Gastrocnemius medialis (tissue), 4 donors: ENCODE measurements at regions not wholly inside any gene's neighbourhood (a gene's known extent, or its start where the extent isn't known, plus 50 kb on each side); places are given as distances from the start of the nearest gene placed in this dataset.

ENCODE experiments used
- ATAC-seq, 2 donors: fragments of 150-250 bp; one replicate each; pipeline ENCODE4 v1.9.1; 2016
- DNase-seq, 2 donors: peaks; one replicate each; pipeline ENCODE4 v3.0.0-alpha.2; 2019
- H3K27ac ChIP-seq, 4 donors: fragments of 200-600 bp; sonication (generic); 1 replicate in 1 of 4; 2 replicates in 3 of 4; pipeline ENCODE4 v1.5.1; 2016 to 2018; ENCODE audit warnings: mild to moderate bottlenecking in 2 of 4, moderate library complexity in 1 of 4
- H3K27me3 ChIP-seq, 3 donors: fragments of 200-600 bp; sonication (generic) in 2 of 3; 1 replicate in 1 of 3; 2 replicates in 2 of 3; pipeline versions ENCODE4 v1.5.1 to v1.6.0; 2016 to 2019; ENCODE audit warnings: mild to moderate bottlenecking in 1 of 3, moderate library complexity in 1 of 3
- H3K36me3 ChIP-seq, 2 donors: fragments of 200-600 bp; sonication (generic) in 1 of 2; one replicate each; pipeline ENCODE4 v1.5.1; 2017 to 2018
- H3K4me1 ChIP-seq, 2 donors: fragments of 200-600 bp; sonication (generic) in 1 of 2; one replicate each; pipeline ENCODE4 v1.5.1; 2016 to 2017; ENCODE audit warnings: mild to moderate bottlenecking in 2 of 2
- H3K4me3 ChIP-seq, 4 donors: fragments of 200-600 bp; sonication (generic) in 3 of 4; 1 replicate in 1 of 4; 2 replicates in 3 of 4; pipeline ENCODE4 v1.5.1; 2016 to 2019; ENCODE audit warnings: mild to moderate bottlenecking in 2 of 4
- H3K9me3 ChIP-seq, 3 donors: fragments of 200-600 bp; sonication (generic) in 2 of 3; 1 replicate in 1 of 3; 2 replicates in 2 of 3; pipeline ENCODE4 v1.5.1; 2016 to 2019
- POLR2A ChIP-seq, 2 donors: fragments of 450-650 bp; IDR thresholded peaks; one replicate each; pipeline ENCODE4 v1.6.1; 2017; ENCODE audit warnings: antibody characterized with exemption in 2 of 2, mild to moderate bottlenecking in 2 of 2, moderate library complexity in 2 of 2
- in situ Hi-C, 4 donors: fragments of 200-750 bp; cut with MboI; loops; one replicate each; pipeline versions ENCODE4 v1.15.0 to v1.8.0; 2017; ENCODE audit warnings: low sequenced_read_pairs in 4 of 4
- intact Hi-C: fragments of 100-400 bp; cut with DNase I; formaldehyde crosslinking; loops from one replicate; pipeline ENCODE4 v1.15.1; 2023; ENCODE audit warnings: low total_unique reads
- TF ChIP-seq, protein P1 (sequence below), 5 experiments: fragments of 450-650 bp in 3 of 5; fragments of 200-600 bp in 2 of 5; sonication (generic) in 2 of 5; IDR thresholded peaks in 4 of 5; conservative IDR thresholded peaks in 1 of 5; 1 replicate in 4 of 5; 2 replicates in 1 of 5; pipeline ENCODE4 v1.5.1; 2016 to 2019; ENCODE audit warnings: antibody characterized with exemption in 5 of 5, mild to moderate bottlenecking in 3 of 5, moderate library complexity in 3 of 5

DNA sequence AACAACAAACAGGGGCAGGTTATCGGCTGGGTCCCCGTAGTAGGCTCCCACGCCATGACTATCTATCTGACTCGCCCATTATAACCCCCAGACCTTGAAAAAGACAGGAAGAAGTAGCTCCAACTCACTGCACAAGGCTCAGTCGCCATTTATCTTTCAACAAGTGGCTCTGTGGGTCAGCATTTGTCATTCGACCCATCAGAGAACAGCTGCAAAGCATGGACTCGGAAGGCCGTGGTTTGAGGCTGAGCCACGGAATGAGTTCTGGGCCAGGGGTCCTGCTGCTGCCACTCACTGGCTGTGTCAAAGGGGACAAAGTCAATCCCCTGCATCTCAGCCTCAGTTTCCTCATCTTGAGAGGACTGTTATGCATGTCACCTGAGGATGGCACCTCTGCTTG, 131.0 kb downstream of the DMRTA2 start:
- no peak overlapping the region for H3K4me3 ChIP-seq
- intact Hi-C loops (no loop called here), in situ Hi-C loops (no loop called here)
- ATAC-seq (no peak), DNase-seq (no peak)
- no peaks in the 10 kb centered on the region for H3K27me3 ChIP-seq
- TF ChIP-seq POLR2A (IDR thresholded peaks at IDR 0.05), result no peak
- TF ChIP-seq, protein P1, sequence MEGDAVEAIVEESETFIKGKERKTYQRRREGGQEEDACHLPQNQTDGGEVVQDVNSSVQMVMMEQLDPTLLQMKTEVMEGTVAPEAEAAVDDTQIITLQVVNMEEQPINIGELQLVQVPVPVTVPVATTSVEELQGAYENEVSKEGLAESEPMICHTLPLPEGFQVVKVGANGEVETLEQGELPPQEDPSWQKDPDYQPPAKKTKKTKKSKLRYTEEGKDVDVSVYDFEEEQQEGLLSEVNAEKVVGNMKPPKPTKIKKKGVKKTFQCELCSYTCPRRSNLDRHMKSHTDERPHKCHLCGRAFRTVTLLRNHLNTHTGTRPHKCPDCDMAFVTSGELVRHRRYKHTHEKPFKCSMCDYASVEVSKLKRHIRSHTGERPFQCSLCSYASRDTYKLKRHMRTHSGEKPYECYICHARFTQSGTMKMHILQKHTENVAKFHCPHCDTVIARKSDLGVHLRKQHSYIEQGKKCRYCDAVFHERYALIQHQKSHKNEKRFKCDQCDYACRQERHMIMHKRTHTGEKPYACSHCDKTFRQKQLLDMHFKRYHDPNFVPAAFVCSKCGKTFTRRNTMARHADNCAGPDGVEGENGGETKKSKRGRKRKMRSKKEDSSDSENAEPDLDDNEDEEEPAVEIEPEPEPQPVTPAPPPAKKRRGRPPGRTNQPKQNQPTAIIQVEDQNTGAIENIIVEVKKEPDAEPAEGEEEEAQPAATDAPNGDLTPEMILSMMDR (IDR thresholded peaks at IDR 0.05 in 4 of 5, conservative IDR thresholded peaks at IDR 0.05 in 1 of 5), result no peak
- no peaks in the 10 kb centered on the region for H3K9me3 ChIP-seq
- H3K27ac ChIP-seq, result no peak overlapping the region
- no peaks in the 10 kb centered on the region for H3K4me1 ChIP-seq
- no peaks in the 10 kb centered on the region for H3K36me3 ChIP-seq

DNA sequence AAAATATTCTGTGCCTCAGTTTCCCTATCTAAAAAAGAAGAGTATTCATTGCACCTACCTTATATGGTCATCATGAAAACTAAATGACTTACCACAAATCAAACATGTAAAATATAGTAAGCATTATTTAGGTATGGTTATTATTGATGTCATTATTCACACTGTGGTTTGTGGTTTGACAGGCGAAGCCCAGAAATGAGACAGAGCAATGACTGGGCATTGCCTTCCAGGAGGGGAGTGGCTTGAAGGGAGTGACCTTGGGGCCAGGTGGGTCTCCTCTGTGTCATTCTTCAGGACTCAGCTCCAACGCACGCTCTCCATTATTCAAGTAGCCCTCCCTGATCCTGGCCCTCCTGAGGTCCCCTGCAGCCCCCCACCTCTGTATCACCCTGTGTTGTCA, 133.7 kb downstream of the DMRTA2 start:
- ATAC-seq (no peak), DNase-seq (no peak)
- intact Hi-C loops (no loop called here), in situ Hi-C loops (no loop called here)
- TF ChIP-seq POLR2A (IDR thresholded peaks at IDR 0.05), result no peak
- TF ChIP-seq, protein P1 (IDR thresholded peaks at IDR 0.05 in 4 of 5, conservative IDR thresholded peaks at IDR 0.05 in 1 of 5), result no peak
- no peaks in the 10 kb centered on the region for H3K36me3 ChIP-seq
- no peaks in the 10 kb centered on the region for H3K9me3 ChIP-seq
- no peak overlapping the region for H3K4me3 ChIP-seq
- no peaks in the 10 kb centered on the region for H3K27me3 ChIP-seq
- no peak overlapping the region for H3K27ac ChIP-seq
- no peaks in the 10 kb centered on the region for H3K4me1 ChIP-seq

DNA sequence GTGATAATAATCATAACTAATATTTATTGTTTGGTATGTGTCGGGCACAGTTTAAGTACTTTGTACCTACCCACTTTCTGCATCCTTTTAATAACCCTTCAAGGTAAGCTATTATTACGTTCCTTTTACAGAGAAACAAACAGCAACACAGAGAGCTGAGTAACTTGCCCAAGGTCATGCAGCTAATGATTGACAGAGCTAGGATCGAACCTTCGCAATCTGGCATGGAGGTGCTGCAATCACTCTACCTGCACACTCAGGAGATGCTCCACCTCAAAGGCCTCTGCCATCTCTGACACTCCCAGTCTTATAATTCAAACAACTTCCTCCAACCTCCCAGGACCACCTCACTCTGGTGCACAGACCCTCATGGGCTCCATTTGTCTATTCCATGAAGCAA, 137.2 kb downstream of the DMRTA2 start:
- no peak for DNase-seq

DNA sequence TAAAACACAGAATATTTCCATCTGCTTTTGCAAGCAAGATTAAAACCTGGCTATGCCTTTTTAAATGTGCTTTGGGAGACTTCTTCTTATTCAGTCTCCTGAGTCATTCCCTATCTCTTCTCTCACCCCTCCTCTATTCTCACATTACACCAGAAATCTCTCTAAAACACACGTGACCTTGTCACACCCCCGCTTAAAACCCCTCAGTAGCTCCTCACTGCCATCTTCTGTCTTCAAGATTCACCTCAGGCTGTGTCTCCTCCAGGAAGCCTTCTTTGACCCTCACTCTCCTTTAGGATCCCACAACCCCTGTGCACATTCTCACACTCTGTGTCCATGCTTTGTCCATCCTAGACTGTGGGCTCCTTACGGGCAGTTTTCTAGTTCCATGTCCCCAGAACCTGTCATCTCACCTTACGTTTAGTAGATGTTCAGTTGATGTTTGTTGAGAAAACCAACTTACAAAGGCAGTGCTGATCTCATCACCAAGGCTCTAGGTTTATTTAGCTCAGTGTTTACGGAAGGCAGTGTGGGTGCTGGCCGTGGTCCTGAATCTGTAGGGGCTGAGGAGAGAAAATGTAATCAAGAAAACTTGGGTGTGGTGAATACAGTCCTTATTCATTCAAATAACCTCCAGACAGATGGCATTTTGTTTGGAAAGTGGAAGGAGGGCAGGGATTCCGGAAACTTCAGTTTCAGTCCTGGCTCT, 143.5 kb downstream of the DMRTA2 start:
- Histone ChIP-seq H3K9me3 (no peaks in the 10 kb centered on the region), H3K27me3 (peaks cover 0 to 15% (median 9%) of the 10 kb centered on the region in 3 donors), H3K27ac (no peak overlapping the region), H3K4me1 (no peaks in the 10 kb centered on the region), H3K36me3 (no peaks in the 10 kb centered on the region), H3K4me3 (no peak overlapping the region)
- no peak for DNase-seq
- ATAC-seq, result no peak
- TF ChIP-seq POLR2A (IDR thresholded peaks at IDR 0.05), result no peak
- TF ChIP-seq, protein P1 (IDR thresholded peaks at IDR 0.05 in 4 of 5, conservative IDR thresholded peaks at IDR 0.05 in 1 of 5), result no peak
- in situ Hi-C loops, result no loop called here
- intact Hi-C loops, result no loop called here

More for the DNA sequence above, 137.2 kb downstream of the DMRTA2 start:
- intact Hi-C loops (no loop called here), in situ Hi-C loops (no loop called here)
- TF ChIP-seq, protein P1 (IDR thresholded peaks at IDR 0.05 in 4 of 5, conservative IDR thresholded peaks at IDR 0.05 in 1 of 5), result no peak
- no peak for TF ChIP-seq POLR2A (IDR thresholded peaks at IDR 0.05)
- Histone ChIP-seq H3K36me3 (no peaks in the 10 kb centered on the region), H3K4me1 (no peaks in the 10 kb centered on the region), H3K27me3 (no peaks in the 10 kb centered on the region), H3K27ac (no peak overlapping the region), H3K9me3 (no peaks in the 10 kb centered on the region), H3K4me3 (no peak overlapping the region)
- no peak for ATAC-seq

DNA sequence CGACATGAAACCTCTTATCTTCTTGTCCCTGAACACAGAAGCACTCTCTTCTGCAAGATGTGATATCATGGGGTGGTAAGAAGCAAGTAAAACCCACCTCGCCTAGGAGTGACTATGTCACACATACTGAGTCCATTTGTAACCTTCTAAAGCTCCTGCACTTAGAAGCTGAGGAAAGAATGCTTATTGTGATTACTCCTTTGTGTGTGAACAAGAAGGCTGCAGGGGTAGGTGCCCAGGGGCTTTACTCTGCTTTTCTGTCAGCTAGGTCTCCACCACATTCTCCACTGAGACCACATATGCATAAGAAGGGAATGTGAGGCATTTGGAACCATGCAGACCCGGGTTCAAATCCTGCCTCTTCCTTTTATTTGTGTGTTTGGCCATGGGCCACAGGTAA, 144.3 kb downstream of the DMRTA2 start:
- ATAC-seq (no peak), DNase-seq (no peak)
- Histone ChIP-seq H3K9me3 (no peaks in the 10 kb centered on the region), H3K27me3 (peaks cover 0 to 15% (median 9%) of the 10 kb centered on the region in 3 donors), H3K4me1 (no peaks in the 10 kb centered on the region), H3K4me3 (no peak overlapping the region), H3K36me3 (no peaks in the 10 kb centered on the region), H3K27ac (no peak overlapping the region)
- in situ Hi-C loops, result no loop called here
- intact Hi-C loops, result no loop called here
- TF ChIP-seq, protein P1 (IDR thresholded peaks at IDR 0.05 in 4 of 5, conservative IDR thresholded peaks at IDR 0.05 in 1 of 5), result no peak
- no peak for TF ChIP-seq POLR2A (IDR thresholded peaks at IDR 0.05)
